GM18951 (cell line): ENCODE measurements at regions not wholly inside any gene's neighbourhood (a gene's known extent, or its start where the extent isn't known, plus 50 kb on each side); places are given as distances from the start of the nearest gene placed in this dataset.

Source experiments
- POLR2A ChIP-seq: IDR thresholded peaks from 4 replicates; pipeline ENCODE4 v1.6.1; 2011; ENCODE audit warnings: mild to moderate bottlenecking; ENCODE audit not compliant: insufficient read length, insufficient read depth; ENCODE audit errors: extremely low read depth
- in situ Hi-C: fragments of 300-500 bp; cut with MboI; formaldehyde crosslinking; loops from one replicate; pipeline ENCODE4 v1.12.0; 2022; ENCODE audit warnings: low sequenced_read_pairs, mixed read lengths, inconsistent platforms; ENCODE audit not compliant: unreplicated experiment

DNA sequence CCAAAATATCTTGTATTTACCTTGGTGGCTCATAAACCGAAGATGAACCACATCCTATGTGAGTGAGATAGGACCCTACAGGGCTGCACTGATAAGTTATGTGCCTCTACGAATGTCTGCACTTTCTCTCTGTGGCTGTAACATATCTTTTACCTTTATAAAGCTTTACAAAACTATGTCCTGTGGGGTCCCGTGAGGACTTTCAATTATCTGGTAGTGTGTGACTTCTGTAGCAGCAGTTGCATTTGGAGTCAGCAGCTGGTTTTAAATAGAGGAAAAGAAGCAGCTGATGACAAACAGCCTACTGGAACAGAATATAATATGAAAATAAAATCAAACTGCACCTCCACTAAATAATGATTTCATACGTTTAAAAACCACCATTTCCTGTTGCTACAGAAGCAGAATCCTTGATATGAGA lies 222.4 kb upstream of the GNAI1 start:
- in situ Hi-C loops, result no loop called here
- no peak for TF ChIP-seq POLR2A

DNA sequence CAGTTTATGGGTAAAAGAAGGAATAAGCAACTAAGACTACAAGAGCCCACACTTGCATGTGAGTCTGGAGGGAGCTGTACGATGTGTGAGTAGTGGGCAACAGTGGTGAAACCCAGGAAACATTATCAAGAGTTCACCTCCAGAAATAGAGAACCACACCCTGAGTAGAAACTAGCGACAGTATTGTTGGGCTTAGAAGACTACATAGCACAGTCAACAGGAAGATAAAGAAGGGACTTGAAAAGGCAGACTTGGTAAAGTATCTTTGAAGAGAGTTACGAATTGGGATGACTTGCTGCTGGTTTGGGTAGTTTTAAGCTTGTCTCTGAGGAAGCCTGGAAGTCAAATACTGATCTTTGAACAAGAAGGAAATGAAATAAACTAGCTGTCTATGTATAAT lies 223.2 kb upstream of the GNAI1 start:
- in situ Hi-C loops, result no loop called here
- no peak for TF ChIP-seq POLR2A

DNA sequence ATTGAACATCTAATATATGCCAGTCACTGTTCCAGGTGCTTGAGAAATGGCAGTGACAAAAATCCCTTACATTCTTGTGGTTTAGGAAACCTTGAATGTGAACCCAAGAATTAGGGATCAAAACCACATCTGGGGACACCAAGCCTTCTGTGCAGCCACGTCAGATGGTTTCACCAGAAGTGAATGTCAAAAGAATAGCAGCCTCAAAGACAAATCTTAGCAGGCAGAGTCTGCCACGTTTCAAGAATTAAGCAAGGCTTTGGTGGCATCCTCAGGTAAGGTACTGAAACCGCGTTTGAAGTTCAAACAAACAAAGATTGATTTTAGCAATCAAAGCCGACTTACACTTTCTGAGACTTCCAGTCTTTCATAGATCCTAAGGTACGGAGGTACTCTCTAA lies 225.5 kb upstream of the GNAI1 start:
- in situ Hi-C loops, result no loop called here

DNA sequence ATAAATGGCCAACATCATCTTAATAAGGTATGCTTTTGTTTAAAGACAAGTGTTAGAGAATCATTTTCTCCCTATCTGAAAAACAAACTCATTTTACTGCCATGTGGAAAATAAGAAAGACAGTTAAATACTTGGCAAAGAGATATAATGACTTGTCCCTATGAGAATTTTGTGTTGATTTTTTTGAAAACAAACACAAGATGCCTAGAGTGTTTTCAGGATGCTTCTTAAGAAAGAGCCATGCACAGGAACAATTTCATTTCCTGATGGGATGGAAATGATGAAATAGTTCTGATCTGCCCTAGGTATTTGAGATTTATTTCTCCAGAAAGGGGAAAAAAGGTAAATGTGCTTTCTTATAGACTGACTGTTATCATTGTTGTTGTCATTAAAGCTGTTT lies 237.5 kb upstream of the GNAI1 start:
- TF ChIP-seq POLR2A, result no peak
- in situ Hi-C loops, result no loop called here

More for the DNA sequence above, 225.5 kb upstream of the GNAI1 start:
- no peak for TF ChIP-seq POLR2A

DNA sequence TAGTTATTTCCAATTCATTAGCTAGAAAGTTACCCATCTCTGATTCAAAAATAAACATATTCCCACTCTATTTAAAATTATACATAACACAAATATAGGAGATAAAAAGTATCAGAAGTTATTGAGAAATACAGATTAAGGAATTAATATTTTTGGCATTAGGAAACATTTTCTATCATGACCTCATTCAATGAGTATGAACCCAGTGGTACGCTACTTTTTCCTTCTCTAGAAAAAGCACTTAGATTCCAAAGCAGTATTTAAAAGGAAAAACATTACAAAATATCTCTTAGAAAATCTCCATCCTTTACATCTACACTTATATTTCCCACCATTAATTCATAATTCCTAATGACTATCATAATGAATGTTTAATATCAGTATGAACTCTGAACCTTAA lies 240.6 kb upstream of the GNAI1 start:
- TF ChIP-seq POLR2A, result no peak
- in situ Hi-C loops, result no loop called here

DNA sequence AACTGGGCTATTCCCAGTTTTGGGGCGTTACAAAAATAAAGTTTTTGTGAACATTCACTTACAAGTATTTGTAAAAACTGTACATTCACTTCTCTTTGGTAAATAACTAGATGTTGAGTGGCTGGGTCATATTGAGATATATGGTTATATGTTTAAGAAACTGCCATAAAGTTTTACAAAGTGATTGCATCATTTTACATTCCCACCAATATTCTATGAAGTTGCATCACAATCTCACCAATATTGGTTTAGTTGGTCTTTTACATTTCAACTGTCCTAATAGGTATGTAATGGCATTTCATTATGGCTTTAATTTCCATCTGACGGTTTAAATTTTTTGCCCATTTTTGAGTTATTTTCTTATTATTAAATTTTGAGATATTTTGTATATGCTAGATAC lies 251.7 kb upstream of the GNAI1 start:
- in situ Hi-C loops, result no loop called here
- TF ChIP-seq POLR2A, result no peak

DNA sequence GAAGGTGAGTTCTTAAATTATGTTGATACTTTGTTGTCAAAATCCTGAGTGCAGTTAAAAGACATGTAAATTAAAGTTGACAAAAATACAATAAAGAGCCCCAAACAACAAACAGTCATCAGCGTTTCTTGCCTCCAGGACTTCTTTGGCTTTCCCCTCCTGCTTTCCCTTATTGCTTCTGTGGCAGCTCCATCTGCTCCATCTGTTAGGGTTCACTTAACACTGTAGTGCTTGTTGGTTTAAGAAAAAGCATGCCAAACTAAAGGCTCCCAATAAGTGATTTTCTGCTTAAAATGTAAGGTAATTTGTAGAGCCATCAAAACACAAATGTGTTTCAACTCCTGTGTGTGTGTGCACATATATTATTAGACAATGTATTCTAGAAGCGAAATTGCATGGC lies 254.3 kb upstream of the GNAI1 start:
- TF ChIP-seq POLR2A, result no peak
- in situ Hi-C loops, result no loop called here

DNA sequence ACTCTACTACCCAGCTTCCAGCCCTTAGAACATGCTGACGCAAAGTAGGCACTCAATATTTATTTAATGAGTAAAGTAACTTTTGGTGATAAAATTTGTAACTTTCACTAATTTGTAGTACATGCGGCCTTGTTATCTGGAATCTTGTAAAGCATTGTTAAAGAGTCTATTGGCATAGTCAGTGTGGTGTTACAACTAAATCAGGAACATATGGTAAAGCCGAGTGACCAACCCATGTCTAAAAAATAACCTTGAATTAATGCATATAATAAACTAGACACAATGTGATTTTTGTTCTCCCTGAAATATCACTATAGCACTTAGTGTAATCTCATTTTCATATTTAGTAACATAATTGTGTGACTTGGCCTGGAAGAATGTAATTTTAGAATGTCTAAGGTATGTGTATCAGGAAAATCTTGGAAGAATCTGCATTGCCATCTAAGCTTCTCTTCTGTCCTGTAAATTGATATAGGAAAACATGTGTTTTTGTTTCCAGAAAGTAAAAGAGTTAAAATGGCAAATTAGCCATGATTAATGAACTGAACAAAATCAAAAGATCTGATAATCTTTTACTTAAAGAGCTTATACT lies 256.7 kb upstream of the GNAI1 start:
- in situ Hi-C loops, result no loop called here
- no peak for TF ChIP-seq POLR2A

DNA sequence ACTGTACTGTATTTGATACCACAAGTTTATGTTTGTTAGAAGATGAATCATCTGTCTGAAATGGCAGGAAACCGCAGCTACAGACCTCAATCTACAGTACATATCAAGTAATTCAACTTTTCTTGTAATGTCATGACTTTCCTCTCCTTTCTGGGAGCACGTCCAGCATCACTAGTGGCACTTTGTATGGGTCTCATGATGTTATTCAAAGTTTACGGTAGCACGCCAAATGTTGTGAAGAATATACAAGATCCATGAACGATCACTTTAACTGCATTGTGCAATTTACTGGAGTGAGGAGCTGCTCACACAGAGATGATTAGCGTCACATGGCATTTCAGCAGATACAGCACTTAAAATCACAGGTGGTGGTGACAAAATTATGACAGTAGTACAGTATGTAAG lies 257.8 kb upstream of the GNAI1 start:
- TF ChIP-seq POLR2A, result no peak
- in situ Hi-C loops, result no loop called here

DNA sequence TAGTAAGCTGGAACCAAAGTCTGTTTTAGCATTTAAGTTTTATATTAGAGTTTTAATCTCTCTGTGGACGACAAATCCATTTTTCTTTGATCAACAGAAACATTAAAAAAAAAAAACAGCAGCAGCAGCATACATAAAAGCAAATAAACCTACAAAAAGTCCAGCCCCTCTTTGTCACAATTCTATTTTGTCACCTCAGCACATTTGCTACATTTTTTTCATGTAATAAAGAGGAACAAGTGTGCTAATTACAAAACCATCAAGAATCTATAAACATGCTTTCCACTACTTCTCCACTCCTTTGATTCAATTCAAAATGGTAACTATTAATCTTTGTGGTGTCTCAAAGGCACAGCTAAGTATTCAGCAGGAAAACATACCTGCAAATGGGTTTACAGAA lies 259.8 kb upstream of the GNAI1 start:
- no peak for TF ChIP-seq POLR2A
- in situ Hi-C loops, result no loop called here

DNA sequence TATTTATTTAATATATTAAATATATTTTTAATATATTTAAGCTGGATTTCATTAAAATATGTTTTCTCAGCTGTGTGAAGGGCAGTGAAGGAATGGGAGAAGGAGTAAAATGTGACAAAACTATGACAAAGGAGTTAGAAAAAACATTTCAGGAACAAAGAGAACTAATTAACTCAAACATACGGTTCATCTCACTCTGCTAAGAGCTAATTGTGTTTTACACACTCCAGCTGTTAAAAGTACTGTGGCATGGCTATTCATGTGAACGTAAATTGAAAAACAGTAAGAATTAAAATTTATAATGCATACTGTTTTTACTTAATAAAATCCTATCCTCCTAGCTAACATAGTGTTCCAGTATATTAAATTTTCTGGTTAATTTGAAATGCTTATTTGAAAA lies 262.5 kb upstream of the GNAI1 start:
- in situ Hi-C loops, result no loop called here

DNA sequence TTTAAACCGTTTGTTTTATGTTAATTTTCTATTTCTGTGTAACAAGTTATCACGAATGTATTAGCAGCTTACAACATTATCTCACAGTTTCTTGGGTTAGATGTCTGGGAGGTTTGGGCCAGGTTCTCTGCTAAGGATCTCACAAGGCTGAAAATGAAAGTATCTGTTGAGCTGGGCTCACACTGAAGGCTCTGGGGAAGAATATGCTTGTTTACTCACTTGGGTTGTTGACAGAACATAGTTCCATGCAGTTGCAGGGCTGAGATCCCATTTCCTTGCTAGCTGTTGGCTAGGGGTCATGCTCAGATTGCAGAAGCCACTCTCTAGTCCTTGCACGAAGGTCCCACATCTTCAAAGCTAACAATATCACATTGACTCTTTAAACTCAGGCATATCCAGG lies 266.6 kb upstream of the GNAI1 start:
- in situ Hi-C loops, result no loop called here
- TF ChIP-seq POLR2A, result no peak

More for the DNA sequence above, 262.5 kb upstream of the GNAI1 start:
- no peak for TF ChIP-seq POLR2A

DNA sequence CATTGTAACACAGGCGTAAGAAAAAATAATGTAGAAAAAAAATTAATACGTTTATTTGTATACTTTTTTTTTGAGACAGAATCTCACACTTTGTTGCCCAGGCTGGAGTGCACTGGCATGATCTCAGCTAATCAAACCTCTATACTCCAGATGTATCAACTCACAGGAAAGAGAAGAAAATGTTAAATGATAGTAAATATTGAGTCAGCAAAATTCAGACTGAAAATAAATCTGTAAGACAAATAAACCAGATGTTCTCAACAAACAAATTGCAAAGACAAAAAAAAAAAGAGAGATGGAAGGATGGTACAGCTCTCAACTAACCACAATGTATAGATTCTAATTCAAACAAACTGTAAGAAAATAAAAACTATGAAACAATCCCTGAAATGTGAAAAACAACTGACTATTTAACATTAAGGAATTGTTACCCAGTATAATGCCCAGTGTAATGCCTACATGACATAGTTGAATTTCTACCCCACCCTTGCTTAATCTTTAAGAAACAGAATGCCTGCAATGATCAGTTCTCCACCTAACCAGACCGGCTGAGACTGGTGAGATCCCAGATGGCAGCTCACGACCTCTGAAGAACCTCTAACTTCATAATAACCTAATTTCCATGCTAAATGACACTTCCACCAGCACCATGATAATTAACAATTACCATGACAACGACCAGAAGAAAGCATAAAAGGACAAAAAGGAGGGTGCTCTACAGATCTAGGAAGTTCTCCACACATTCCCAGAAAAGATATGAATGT lies 272.0 kb upstream of the GNAI1 start:
- in situ Hi-C loops, result no loop called here
- TF ChIP-seq POLR2A, result no peak

DNA sequence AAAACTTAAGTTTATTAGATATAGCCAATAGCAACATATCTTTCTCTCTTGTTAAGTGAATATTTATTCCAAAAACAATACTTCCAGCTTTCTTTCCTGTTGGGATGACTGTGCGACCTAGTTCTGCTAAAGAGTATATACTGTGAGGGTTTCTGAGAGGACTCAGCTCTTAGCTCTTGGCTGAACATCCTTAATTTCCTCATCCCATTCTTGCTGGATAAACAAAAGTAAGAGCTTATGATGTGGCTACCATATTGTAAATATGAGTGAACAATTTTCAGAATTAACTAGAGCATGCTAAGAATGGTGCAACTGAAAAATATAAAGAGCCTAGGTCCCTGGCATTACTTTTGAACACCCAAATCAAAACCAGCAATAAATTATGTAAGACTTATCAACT lies 279.5 kb upstream of the GNAI1 start:
- in situ Hi-C loops, result no loop called here
- TF ChIP-seq POLR2A, result no peak

DNA sequence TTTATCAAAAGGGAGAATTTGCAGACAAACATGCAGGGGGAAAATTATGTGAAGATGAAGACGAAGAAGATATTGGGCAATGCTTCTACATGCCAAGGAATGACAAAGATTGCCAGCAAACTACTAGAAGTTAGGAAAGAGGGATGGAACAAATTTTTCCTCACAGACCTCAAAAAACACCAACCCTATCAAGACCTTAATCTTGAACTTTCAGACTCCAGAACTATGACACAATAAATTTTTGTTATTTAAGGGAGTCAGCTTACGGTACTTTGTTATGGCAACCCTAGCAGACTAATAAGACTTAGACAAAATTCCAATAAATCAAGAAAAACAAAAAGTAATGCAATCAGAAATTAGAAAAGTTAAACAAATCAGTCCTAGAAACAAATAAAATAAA lies 280.0 kb upstream of the GNAI1 start:
- TF ChIP-seq POLR2A, result no peak
- in situ Hi-C loops, result no loop called here

DNA sequence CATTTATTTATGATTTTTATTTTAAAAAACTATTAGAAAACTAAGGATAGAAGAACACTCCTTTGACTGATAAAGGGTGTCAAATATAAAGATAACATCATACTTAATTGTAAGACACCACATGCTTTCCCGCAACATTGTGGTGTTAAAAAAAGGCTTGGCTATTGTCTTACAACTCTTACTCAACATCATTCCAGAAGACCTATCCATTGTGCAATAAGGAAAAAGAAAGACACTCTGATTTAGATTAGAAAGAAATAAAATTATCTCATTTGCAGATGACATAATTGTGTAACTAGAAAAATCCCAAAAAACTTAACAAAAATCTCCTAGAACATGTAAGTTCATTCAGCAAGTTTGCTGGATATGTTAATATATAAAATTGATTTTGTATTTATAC lies 296.7 kb upstream of the GNAI1 start:
- in situ Hi-C loops, result no loop called here
- no peak for TF ChIP-seq POLR2A
